HEK293T (cell line): ENCODE measurements at regions not wholly inside any gene's neighbourhood (a gene's known extent, or its start where the extent isn't known, plus 50 kb on each side); places are given as distances from the start of the nearest gene placed in this dataset.

Source experiments
- CTCF ChIA-PET: fragments of 350-600 bp; formaldehyde crosslinking; extraction: SDS; loops from one replicate; lab custom pipeline; 2021; ENCODE audit warnings: antibody characterized with exemption, inconsistent platforms; lab: Yijun Ruan, JAX
- POLR2A ChIA-PET: fragments of 350-600 bp; formaldehyde crosslinking; extraction: SDS; loops from one replicate; lab custom pipeline; 2020; ENCODE audit warnings: antibody characterized with exemption, inconsistent platforms; lab: Yijun Ruan, JAX
- DNase-seq: peaks from one replicate; pipeline ENCODE4 v3.0.0; 2012; ENCODE audit warnings: mixed read lengths; ENCODE audit errors: extremely low spot score
- ARNT ChIP-seq: fragments of 450-650 bp; IDR thresholded peaks from 2 replicates; pipeline ENCODE4 v1.6.1; 2017; ENCODE audit warnings: mild to moderate bottlenecking
- BHLHE40 ChIP-seq: fragments of 450-650 bp; IDR thresholded peaks from 2 replicates; pipeline ENCODE4 v1.6.1; 2016; ENCODE audit warnings: mild to moderate bottlenecking, moderate library complexity, borderline replicate concordance
- CTBP1 ChIP-seq: fragments of 450-650 bp; IDR thresholded peaks from 2 replicates; pipeline ENCODE4 v1.6.1; 2016; ENCODE audit warnings: borderline replicate concordance
- ELF4 ChIP-seq: fragments of 450-650 bp; IDR thresholded peaks from 2 replicates; pipeline ENCODE4 v1.6.1; 2017; ENCODE audit warnings: antibody characterized with exemption
- FOXA1 ChIP-seq: fragments of 450-650 bp; IDR thresholded peaks from 2 replicates; pipeline ENCODE4 v1.6.1; 2016; ENCODE audit warnings: mild to moderate bottlenecking
- FOXK2 ChIP-seq: fragments of 450-650 bp; IDR thresholded peaks from 2 replicates; pipeline ENCODE4 v1.6.1; 2016; ENCODE audit warnings: mild to moderate bottlenecking
- FOXM1 ChIP-seq: fragments of 450-650 bp; IDR thresholded peaks from 2 replicates; pipeline ENCODE4 v1.6.1; 2017; ENCODE audit warnings: mild to moderate bottlenecking, borderline replicate concordance
- HDGF ChIP-seq: fragments of 450-650 bp; IDR thresholded peaks from 2 replicates; pipeline ENCODE4 v1.6.1; 2017; ENCODE audit warnings: antibody characterized with exemption, borderline replicate concordance
- L3MBTL2 ChIP-seq: fragments of 450-650 bp; conservative IDR thresholded peaks from 2 replicates; pipeline ENCODE4 v1.6.1; 2016; ENCODE audit warnings: mild to moderate bottlenecking
- LEF1 ChIP-seq: fragments of 450-650 bp; IDR thresholded peaks from 2 replicates; pipeline ENCODE4 v1.6.1; 2017; ENCODE audit warnings: mild to moderate bottlenecking, borderline replicate concordance
- NFRKB ChIP-seq: fragments of 450-650 bp; IDR thresholded peaks from 2 replicates; pipeline ENCODE4 v1.6.1; 2016; ENCODE audit warnings: mild to moderate bottlenecking, moderate library complexity
- SP1 ChIP-seq: fragments of 450-650 bp; IDR thresholded peaks from 2 replicates; pipeline ENCODE4 v1.6.1; 2017
- SUZ12 ChIP-seq: fragments of 450-650 bp; IDR thresholded peaks from 2 replicates; pipeline ENCODE4 v1.6.1; 2016; ENCODE audit warnings: mild to moderate bottlenecking
- TARDBP ChIP-seq: fragments of 450-650 bp; IDR thresholded peaks from 2 replicates; pipeline ENCODE4 v1.6.1; 2016
- ZNF384 ChIP-seq: fragments of 450-650 bp; IDR thresholded peaks from 2 replicates; pipeline ENCODE4 v1.6.1; 2016
- TF ChIP-seq, protein P1 (sequence below): fragments of 450-650 bp; IDR thresholded peaks from 2 replicates; pipeline ENCODE4 v1.6.1; 2016

GRCh38 chr2:226002438-226002837 lies 602.9 kb downstream of the NYAP2 start:
- ChIA-PET POLR2A (no interaction called here), CTCF (no interaction called here)
- DNase-seq, result no peak
- TF ChIP-seq SP1, result no peak
- TF ChIP-seq HDGF, result no peak
- no peak for TF ChIP-seq FOXM1
- TF ChIP-seq CTBP1, result no peak
- TF ChIP-seq, protein P1, sequence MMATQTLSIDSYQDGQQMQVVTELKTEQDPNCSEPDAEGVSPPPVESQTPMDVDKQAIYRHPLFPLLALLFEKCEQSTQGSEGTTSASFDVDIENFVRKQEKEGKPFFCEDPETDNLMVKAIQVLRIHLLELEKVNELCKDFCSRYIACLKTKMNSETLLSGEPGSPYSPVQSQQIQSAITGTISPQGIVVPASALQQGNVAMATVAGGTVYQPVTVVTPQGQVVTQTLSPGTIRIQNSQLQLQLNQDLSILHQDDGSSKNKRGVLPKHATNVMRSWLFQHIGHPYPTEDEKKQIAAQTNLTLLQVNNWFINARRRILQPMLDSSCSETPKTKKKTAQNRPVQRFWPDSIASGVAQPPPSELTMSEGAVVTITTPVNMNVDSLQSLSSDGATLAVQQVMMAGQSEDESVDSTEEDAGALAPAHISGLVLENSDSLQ, result no peak
- TF ChIP-seq ELF4, result no peak
- no peak for TF ChIP-seq TARDBP
- no peak for TF ChIP-seq ZNF384
- TF ChIP-seq NFRKB, result no peak
- no peak for TF ChIP-seq FOXK2
- no peak for TF ChIP-seq L3MBTL2
- TF ChIP-seq SUZ12, result no peak
- TF ChIP-seq ARNT, result no peak
- no peak for TF ChIP-seq BHLHE40
- no peak for TF ChIP-seq LEF1
- no peak for TF ChIP-seq FOXA1

DNA sequence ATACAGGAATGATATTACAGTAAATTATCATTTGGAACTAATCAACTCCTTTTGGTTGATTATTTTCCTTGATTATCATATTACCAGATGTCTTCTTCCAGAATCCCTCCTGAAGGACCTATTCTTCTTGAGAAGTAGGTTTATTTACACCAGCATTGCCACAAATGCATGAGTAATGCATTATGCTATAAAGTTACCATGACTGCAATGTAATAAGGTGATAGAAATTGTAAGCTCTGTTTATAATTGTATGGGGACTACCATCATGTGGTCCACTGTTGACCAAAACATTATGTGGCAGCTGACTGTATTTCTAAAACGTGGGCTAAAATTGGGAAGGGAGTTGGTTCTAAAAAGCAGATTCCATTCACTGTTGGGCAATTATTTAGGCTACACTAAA lies 602.2 kb downstream of the NYAP2 start:
- ChIA-PET CTCF (interaction anchor here (0.6 kb wide), 1 partner anchor 98 kb away, joined by 3 read pairs; no protein-coding TSS in a partner anchor), POLR2A (no interaction called here)
- TF ChIP-seq L3MBTL2 (no peak), ZNF384 (no peak), HDGF (no peak), CTBP1 (no peak), TARDBP (no peak), LEF1 (no peak), FOXM1 (no peak), BHLHE40 (no peak), SP1 (no peak), FOXK2 (no peak), SUZ12 (no peak), FOXA1 (no peak), NFRKB (no peak), ELF4 (no peak), ARNT (no peak)
- TF ChIP-seq, protein P1, result no peak
- DNase-seq, result no peak

- no peak for DNase-seq
- ChIA-PET CTCF (interaction anchor here (0.5 kb wide), 1 partner anchor 10 kb away, joined by 4 read pairs; no protein-coding TSS in a partner anchor), POLR2A (no interaction called here)
- TF ChIP-seq ELF4, result no peak
- TF ChIP-seq SP1, result no peak
- no peak for TF ChIP-seq ZNF384
- TF ChIP-seq LEF1, result no peak
- no peak for TF ChIP-seq ARNT
- no peak for TF ChIP-seq CTBP1
- TF ChIP-seq, protein P1, result no peak
- no peak for TF ChIP-seq BHLHE40
- TF ChIP-seq FOXA1, result no peak
Observed at GRCh38 chr2:225999692-226000091, 600.2 kb downstream of the NYAP2 start.

GRCh38 chr2:225998653-225999052 lies 599.1 kb downstream of the NYAP2 start:
- no peak for TF ChIP-seq BHLHE40
- TF ChIP-seq ELF4, result no peak
- TF ChIP-seq TARDBP, result no peak
- no peak for TF ChIP-seq NFRKB
- TF ChIP-seq FOXM1, result no peak
- TF ChIP-seq ARNT, result no peak
- no peak for TF ChIP-seq HDGF
- TF ChIP-seq, protein P1, result no peak
- no peak for TF ChIP-seq SUZ12
- TF ChIP-seq CTBP1, result no peak
- no peak for TF ChIP-seq L3MBTL2
- TF ChIP-seq SP1, result no peak
- TF ChIP-seq FOXA1, result no peak
- no peak for TF ChIP-seq ZNF384
- TF ChIP-seq LEF1, result no peak
- no peak for TF ChIP-seq FOXK2
- DNase-seq, result no peak
- ChIA-PET CTCF (no interaction called here), POLR2A (no interaction called here)

DNA sequence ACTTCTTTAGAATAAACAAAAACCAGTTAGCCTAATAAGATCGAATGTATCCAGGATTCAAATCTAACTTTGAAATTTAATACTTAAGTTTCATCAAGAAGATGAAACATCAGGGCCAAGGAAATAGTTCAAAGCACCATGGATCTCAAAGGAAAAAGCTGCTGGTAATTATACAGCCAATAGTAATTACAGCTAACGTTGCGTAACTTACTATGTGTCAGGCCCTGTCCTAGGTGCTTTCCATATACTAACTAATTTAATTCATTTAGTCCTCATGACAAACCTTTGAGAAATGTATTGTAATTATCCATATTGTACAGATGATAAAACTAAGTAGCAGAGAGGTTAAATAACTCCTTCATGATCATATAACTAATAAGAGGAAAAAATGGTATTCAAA lies 598.6 kb downstream of the NYAP2 start:
- CTCF ChIA-PET, result interaction anchor here (0.9 kb wide), 1 partner anchor 803 kb away, joined by 3 read pairs; no protein-coding TSS in a partner anchor
- TF ChIP-seq LEF1 (no peak), ARNT (no peak), ZNF384 (no peak), FOXM1 (no peak), HDGF (no peak), BHLHE40 (no peak), SUZ12 (no peak), FOXA1 (no peak), L3MBTL2 (no peak), SP1 (no peak), ELF4 (no peak), TARDBP (no peak), NFRKB (no peak), CTBP1 (no peak)
- TF ChIP-seq, protein P1, result no peak
- POLR2A ChIA-PET, result no interaction called here
- no peak for DNase-seq
